B cell (primary cell): ENCODE measurements at regions not wholly inside any gene's neighbourhood (a gene's known extent, or its start where the extent isn't known, plus 50 kb on each side); places are given as distances from the start of the nearest gene placed in this dataset.

Source experiments
- ATAC-seq: fragments of 200-7000 bp; cut with Tn5 transposase; one replicate; pipeline ENCODE4 v1.10.0; 2021; ENCODE audit warnings: low read depth, mild to moderate bottlenecking, moderate number of reproducible peaks, moderate library complexity
- CTCF ChIA-PET: fragments of 350-600 bp; sonication (Branson Sonifier 250); formaldehyde crosslinking; loops from one replicate; lab custom pipeline; 2021; ENCODE audit warnings: antibody characterized with exemption, inconsistent platforms; lab: Charles Lee
- POLR2A ChIA-PET: fragments of 350-600 bp; sonication (Branson Sonifier 250); formaldehyde crosslinking; loops from one replicate; lab custom pipeline; 2021; ENCODE audit warnings: antibody characterized with exemption; lab: Charles Lee
- DNase-seq: peaks from one replicate; pipeline ENCODE4 v3.0.0; 2013
- H2AFZ ChIP-seq: 2 replicates; pipeline ENCODE4 v1.6.1; 2012; ENCODE audit warnings: mild to moderate bottlenecking, low read depth, low read length; ENCODE audit not compliant: insufficient read depth, poor library complexity, severe bottlenecking
- H3K27ac ChIP-seq, 2 donors: 1 replicate in 1 of 2; 2 replicates in 1 of 2; pipeline ENCODE4 v1.5.1; 2012 to 2013; ENCODE audit warnings: low read length in 2 of 2, mild to moderate bottlenecking in 2 of 2, moderate library complexity in 1 of 2
- H3K27me3 ChIP-seq, 4 experiments: fragments of 200-600 bp in 1 of 4; sonication (generic) in 1 of 4; replicated peaks in 1 of 4; 1 replicate in 2 of 4; 2 replicates in 2 of 4; pipeline versions ENCODE4 v1.6.1 to v1.7.0; 2013 to 2016; ENCODE audit warnings: low read length in 3 of 4, mild to moderate bottlenecking in 2 of 4, mixed read lengths in 1 of 4, moderate library complexity in 1 of 4; ENCODE audit not compliant: insufficient read depth in 4 of 4, control insufficient read depth in 3 of 4; ENCODE audit errors: control extremely low read depth in 1 of 4
- H3K36me3 ChIP-seq, 2 experiments: replicated peaks in 1 of 2; 1 replicate in 1 of 2; 2 replicates in 1 of 2; pipeline versions ENCODE4 v1.6.1 to v1.7.1; 2013; ENCODE audit warnings: low read length in 1 of 2; ENCODE audit not compliant: insufficient read depth in 2 of 2, control insufficient read depth in 1 of 2; ENCODE audit errors: control extremely low read depth in 1 of 2, extremely low read depth in 1 of 2
- H3K4me1 ChIP-seq, 2 donors: fragments of 200-600 bp in 1 of 2; sonication (generic) in 1 of 2; 1 replicate in 1 of 2; 2 replicates in 1 of 2; pipeline versions ENCODE4 v1.5.1 to v1.6.1; 2013 to 2017; ENCODE audit warnings: low read length in 2 of 2; ENCODE audit not compliant: control insufficient read depth in 2 of 2, insufficient read depth in 2 of 2
- H3K4me2 ChIP-seq: replicated peaks from 2 replicates; pipeline ENCODE3; 2012; ENCODE audit warnings: mild to moderate bottlenecking, low read depth, low read length; ENCODE audit not compliant: poor library complexity, severe bottlenecking
- H3K4me3 ChIP-seq, 5 experiments: fragments of 200-600 bp in 1 of 5; sonication (generic) in 1 of 5; 1 replicate in 3 of 5; 2 replicates in 2 of 5; pipeline versions ENCODE4 v1.5.1 to v1.7.0; 2011 to 2016; ENCODE audit warnings: low read length in 4 of 5, mild to moderate bottlenecking in 4 of 5, low read depth in 2 of 5, control low read depth in 1 of 5, moderate library complexity in 1 of 5; ENCODE audit not compliant: insufficient read depth in 1 of 5; ENCODE audit errors: control extremely low read depth in 1 of 5, extremely low read depth in 1 of 5
- H3K79me2 ChIP-seq: fragments of 200-600 bp; sonication (generic); one replicate; pipeline ENCODE4 v1.6.0; 2016; ENCODE audit warnings: low read length; ENCODE audit not compliant: control insufficient read depth, insufficient read depth
- H3K9ac ChIP-seq: fragments of 200-600 bp; sonication (generic); 2 replicates; pipeline ENCODE4 v1.6.1; 2017; ENCODE audit warnings: mild to moderate bottlenecking, low read length, moderate library complexity
- H3K9me3 ChIP-seq, 3 donors: one replicate each; pipeline versions ENCODE4 v1.6.1 to v1.7.1; 2013; ENCODE audit warnings: low read length in 2 of 3; ENCODE audit not compliant: control insufficient read depth in 2 of 3, insufficient read depth in 1 of 3; ENCODE audit errors: control extremely low read depth in 1 of 3
- H4K20me1 ChIP-seq: 2 replicates; pipeline ENCODE4 v1.6.0; 2012; ENCODE audit warnings: mild to moderate bottlenecking, low read length; ENCODE audit not compliant: insufficient read depth, control insufficient read depth, poor library complexity, severe bottlenecking
- H3K27ac Mint-ChIP-seq: one replicate; pipeline ENCODE4 v1.8.0; 2021; ENCODE audit warnings: mixed read lengths
- H3K27me3 Mint-ChIP-seq: one replicate; pipeline ENCODE4 v1.8.0; 2021; ENCODE audit warnings: mixed read lengths
- H3K4me1 Mint-ChIP-seq: one replicate; pipeline ENCODE4 v1.8.0; 2021; ENCODE audit warnings: mixed read lengths
- H3K4me3 Mint-ChIP-seq: one replicate; pipeline ENCODE4 v1.8.0; 2021; ENCODE audit warnings: mixed read lengths
- H3K9me3 Mint-ChIP-seq: one replicate; pipeline ENCODE4 v1.8.0; 2022; ENCODE audit warnings: mixed read lengths; ENCODE audit not compliant: insufficient read depth
- CTCF ChIP-seq: fragments of 200-600 bp; IDR thresholded peaks from one replicate; pipeline ENCODE4 v1.8.0; 2022; ENCODE audit warnings: antibody characterized with exemption, mild to moderate bottlenecking
- EZH2 ChIP-seq: IDR thresholded peaks from 2 replicates; pipeline ENCODE4 v1.6.1; 2012; ENCODE audit warnings: borderline replicate concordance, low read depth, mild to moderate bottlenecking, moderate library complexity, low read length; ENCODE audit not compliant: insufficient read depth, poor library complexity, severe bottlenecking
- intact Hi-C: fragments of 100-400 bp; cut with micrococcal nuclease; formaldehyde crosslinking; loops from one replicate; pipeline ENCODE4 v1.10.0; 2022

GRCh38 chr11:109677231-109677630 is 255.2 kb downstream of the C11orf87 start:
- no peaks in the 10 kb centered on the region for H3K79me2 ChIP-seq
- no peaks in the 10 kb centered on the region for H4K20me1 ChIP-seq
- no peaks in the 10 kb centered on the region for H3K4me1 ChIP-seq
- CTCF ChIA-PET, result interaction anchor here (0.6 kb wide), 1 partner anchor 1005 kb away, joined by 3 read pairs; no protein-coding TSS in a partner anchor
- Mint-ChIP-seq H3K4me3 (no peak overlapping the region), H3K27ac (no peak overlapping the region), H3K4me1 (no peaks in the 10 kb centered on the region), H3K27me3 (no peaks in the 10 kb centered on the region), H3K9me3 (no peaks in the 10 kb centered on the region)
- H3K36me3 ChIP-seq, result no peaks in the 10 kb centered on the region
- H3K4me2 ChIP-seq, result no peak overlapping the region
- no peak overlapping the region for H3K9ac ChIP-seq
- intact Hi-C loops, result no loop called here
- no peak overlapping the region for H3K27ac ChIP-seq
- H3K27me3 ChIP-seq, result no peaks in the 10 kb centered on the region
- H3K4me3 ChIP-seq, result no peak overlapping the region
- no peak for ATAC-seq
- no peaks in the 10 kb centered on the region for H3K9me3 ChIP-seq
- no peak overlapping the region for H2AFZ ChIP-seq
- no peak for DNase-seq
- no peak for TF ChIP-seq EZH2
- POLR2A ChIA-PET, result no interaction called here

GRCh38 chr11:109677876-109678275 is 255.9 kb downstream of the C11orf87 start:
- intact Hi-C loops, result no loop called here
- TF ChIP-seq CTCF (no peak), EZH2 (no peak)
- Histone ChIP-seq H2AFZ (no peak overlapping the region), H3K4me1 (no peaks in the 10 kb centered on the region), H3K36me3 (no peaks in the 10 kb centered on the region), H3K79me2 (no peaks in the 10 kb centered on the region), H3K4me2 (no peak overlapping the region), H3K4me3 (no peak overlapping the region), H3K9ac (no peak overlapping the region), H3K27ac (no peak overlapping the region), H3K9me3 (no peaks in the 10 kb centered on the region), H3K27me3 (no peaks in the 10 kb centered on the region), H4K20me1 (no peaks in the 10 kb centered on the region)
- H3K9me3 Mint-ChIP-seq, result no peaks in the 10 kb centered on the region
- H3K27me3 Mint-ChIP-seq, result no peaks in the 10 kb centered on the region
- DNase-seq (no peak), ATAC-seq (no peak)
- no peaks in the 10 kb centered on the region for H3K4me1 Mint-ChIP-seq
- no peak overlapping the region for H3K27ac Mint-ChIP-seq
- CTCF ChIA-PET, result no interaction called here
- POLR2A ChIA-PET, result no interaction called here
- no peak overlapping the region for H3K4me3 Mint-ChIP-seq
